Uterus (tissue), 2 donors: ENCODE measurements at regions not wholly inside any gene's neighbourhood (a gene's known extent, or its start where the extent isn't known, plus 50 kb on each side); places are given as distances from the start of the nearest gene placed in this dataset.

Experiments used
- POLR2A ChIP-seq, 2 donors: fragments of 450-650 bp; IDR thresholded peaks; one replicate each; pipeline ENCODE4 v1.6.1; 2016; ENCODE audit warnings: antibody characterized with exemption in 2 of 2, mild to moderate bottlenecking in 1 of 2, moderate library complexity in 1 of 2
- TF ChIP-seq, protein P1 (sequence below), 4 experiments: fragments of 200-600 bp in 2 of 4; fragments of 450-650 bp in 2 of 4; sonication (generic) in 2 of 4; IDR thresholded peaks; one replicate each; pipeline ENCODE4 v1.5.1; 2016 to 2019; ENCODE audit warnings: antibody characterized with exemption in 4 of 4, mild to moderate bottlenecking in 2 of 4, moderate library complexity in 1 of 4

- no peak for TF ChIP-seq POLR2A (IDR thresholded peaks at IDR 0.05)
- TF ChIP-seq, protein P1, sequence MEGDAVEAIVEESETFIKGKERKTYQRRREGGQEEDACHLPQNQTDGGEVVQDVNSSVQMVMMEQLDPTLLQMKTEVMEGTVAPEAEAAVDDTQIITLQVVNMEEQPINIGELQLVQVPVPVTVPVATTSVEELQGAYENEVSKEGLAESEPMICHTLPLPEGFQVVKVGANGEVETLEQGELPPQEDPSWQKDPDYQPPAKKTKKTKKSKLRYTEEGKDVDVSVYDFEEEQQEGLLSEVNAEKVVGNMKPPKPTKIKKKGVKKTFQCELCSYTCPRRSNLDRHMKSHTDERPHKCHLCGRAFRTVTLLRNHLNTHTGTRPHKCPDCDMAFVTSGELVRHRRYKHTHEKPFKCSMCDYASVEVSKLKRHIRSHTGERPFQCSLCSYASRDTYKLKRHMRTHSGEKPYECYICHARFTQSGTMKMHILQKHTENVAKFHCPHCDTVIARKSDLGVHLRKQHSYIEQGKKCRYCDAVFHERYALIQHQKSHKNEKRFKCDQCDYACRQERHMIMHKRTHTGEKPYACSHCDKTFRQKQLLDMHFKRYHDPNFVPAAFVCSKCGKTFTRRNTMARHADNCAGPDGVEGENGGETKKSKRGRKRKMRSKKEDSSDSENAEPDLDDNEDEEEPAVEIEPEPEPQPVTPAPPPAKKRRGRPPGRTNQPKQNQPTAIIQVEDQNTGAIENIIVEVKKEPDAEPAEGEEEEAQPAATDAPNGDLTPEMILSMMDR (IDR thresholded peaks at IDR 0.05), result no peak
These were observed 172.1 kb downstream of the TBC1D2B start for GRCh38 chr15:77905301-77905920.
